CD4-positive, alpha-beta T cell (primary cell): ENCODE measurements at regions not wholly inside any gene's neighbourhood (a gene's known extent, or its start where the extent isn't known, plus 50 kb on each side); places are given as distances from the start of the nearest gene placed in this dataset.

ENCODE experiments used
- ATAC-seq: fragments of 200-7000 bp; cut with Tn5 transposase; one replicate; pipeline ENCODE4 v1.10.0; 2022; ENCODE audit warnings: mild to moderate bottlenecking; ENCODE audit not compliant: poor library complexity
- CTCF ChIA-PET: fragments of 350-600 bp; sonication (Branson Sonifier 250); formaldehyde crosslinking; loops from one replicate; lab custom pipeline; 2021; ENCODE audit warnings: antibody characterized with exemption, inconsistent platforms; lab: Charles Lee
- POLR2A ChIA-PET: fragments of 350-600 bp; sonication (Branson Sonifier 250); formaldehyde crosslinking; loops from one replicate; lab custom pipeline; 2021; ENCODE audit warnings: antibody characterized with exemption, inconsistent platforms; lab: Charles Lee
- DNase-seq, 14 experiments: peaks; one replicate each; pipeline ENCODE4 v3.0.0-alpha.2; 2013 to 2020; ENCODE audit warnings: mixed read lengths in 2 of 14
- H3K27ac ChIP-seq, 2 donors: one replicate each; pipeline versions ENCODE4 v1.5.1 to v1.7.0; 2013; ENCODE audit warnings: low read length in 2 of 2, low read depth in 1 of 2, mild to moderate bottlenecking in 1 of 2
- H3K27me3 ChIP-seq, 2 experiments: 1 replicate in 1 of 2; 2 replicates in 1 of 2; pipeline versions ENCODE4 v1.6.1 to v1.7.0; 2013; ENCODE audit warnings: low read length in 2 of 2, control low read depth in 1 of 2, mild to moderate bottlenecking in 1 of 2, moderate library complexity in 1 of 2; ENCODE audit not compliant: insufficient read depth in 2 of 2, control insufficient read depth in 1 of 2
- H3K36me3 ChIP-seq: one replicate; pipeline ENCODE4 v1.6.1; 2013; ENCODE audit warnings: low read length, control low read depth; ENCODE audit not compliant: insufficient read depth
- H3K4me1 ChIP-seq: one replicate; pipeline ENCODE4 v1.6.1; 2013; ENCODE audit warnings: low read length, control low read depth; ENCODE audit not compliant: insufficient read depth
- H3K4me3 ChIP-seq: one replicate; pipeline ENCODE4 v1.5.1; 2013; ENCODE audit warnings: mild to moderate bottlenecking, low read length, moderate library complexity
- H3K9me3 ChIP-seq, 2 experiments: 1 replicate in 1 of 2; 2 replicates in 1 of 2; pipeline versions ENCODE4 v1.6.1 to v1.7.0; 2013; ENCODE audit warnings: low read length in 2 of 2, mild to moderate bottlenecking in 2 of 2, control low read depth in 1 of 2, moderate library complexity in 1 of 2; ENCODE audit not compliant: control insufficient read depth in 1 of 2, insufficient read depth in 1 of 2
- H3K27ac Mint-ChIP-seq: one replicate; pipeline ENCODE4 v1.8.0; 2020; ENCODE audit warnings: mixed read lengths
- H3K27me3 Mint-ChIP-seq: one replicate; pipeline ENCODE4 v1.8.0; 2021; ENCODE audit warnings: mixed read lengths
- H3K36me3 Mint-ChIP-seq: one replicate; pipeline ENCODE4 v1.8.0; 2021; ENCODE audit warnings: low read depth, mixed read lengths
- H3K4me1 Mint-ChIP-seq: one replicate; pipeline ENCODE4 v1.8.0; 2021; ENCODE audit warnings: low read depth, mixed read lengths
- H3K4me3 Mint-ChIP-seq: one replicate; pipeline ENCODE4 v1.8.0; 2020; ENCODE audit warnings: mild to moderate bottlenecking, mixed read lengths
- H3K9me3 Mint-ChIP-seq: one replicate; pipeline ENCODE4 v1.8.0; 2020; ENCODE audit warnings: mixed read lengths
- intact Hi-C, 2 experiments: fragments of 100-400 bp; cut with DNase I in 1 of 2; cut with micrococcal nuclease in 1 of 2; formaldehyde crosslinking; loops; one replicate each; pipeline versions ENCODE4 v1.15.1 to v1.9.0; 2023 to 2025; cut with DNase I, micrococcal nuclease
- TF ChIP-seq, protein P1 (sequence below): fragments of 200-600 bp; IDR thresholded peaks from one replicate; pipeline ENCODE4 v1.8.0; 2022; ENCODE audit warnings: antibody characterized with exemption, mild to moderate bottlenecking

DNA sequence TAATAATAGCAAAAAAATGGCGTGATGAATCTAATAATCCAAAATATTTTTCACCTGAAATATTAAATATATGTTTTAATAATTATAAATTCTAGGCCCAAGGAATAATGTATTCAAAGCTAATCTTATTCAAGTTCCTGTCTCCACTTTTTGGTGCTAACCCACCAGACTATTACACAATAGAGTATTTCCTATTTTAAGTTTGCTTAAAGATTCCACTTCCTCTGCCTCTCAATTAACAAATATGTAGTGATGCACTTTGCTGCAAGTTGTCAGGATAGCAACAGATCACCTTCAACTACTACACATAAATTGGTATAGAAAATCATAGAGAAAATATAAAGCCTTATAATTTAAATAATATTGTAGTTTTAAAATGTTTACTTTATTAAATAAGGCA lies 467.5 kb downstream of the C3orf38 start:
- CTCF ChIA-PET: no interaction called here
- Mint-ChIP-seq H3K4me1 (no peaks in the 10 kb centered on the region), H3K4me3 (no peak overlapping the region), H3K9me3 (no peaks in the 10 kb centered on the region), H3K27ac (no peak overlapping the region), H3K27me3 (no peaks in the 10 kb centered on the region), H3K36me3 (no peaks in the 10 kb centered on the region)
- H3K4me1 ChIP-seq: no peaks in the 10 kb centered on the region
- no peaks in the 10 kb centered on the region for H3K27me3 ChIP-seq
- no peaks in the 10 kb centered on the region for H3K9me3 ChIP-seq
- H3K4me3 ChIP-seq: no peak overlapping the region
- no peak overlapping the region for H3K27ac ChIP-seq
- POLR2A ChIA-PET: no interaction called here
- DNase-seq: no peak
- intact Hi-C loops: no loop called here
- no peaks in the 10 kb centered on the region for H3K36me3 ChIP-seq
- ATAC-seq: no peak
- TF ChIP-seq, protein P1, sequence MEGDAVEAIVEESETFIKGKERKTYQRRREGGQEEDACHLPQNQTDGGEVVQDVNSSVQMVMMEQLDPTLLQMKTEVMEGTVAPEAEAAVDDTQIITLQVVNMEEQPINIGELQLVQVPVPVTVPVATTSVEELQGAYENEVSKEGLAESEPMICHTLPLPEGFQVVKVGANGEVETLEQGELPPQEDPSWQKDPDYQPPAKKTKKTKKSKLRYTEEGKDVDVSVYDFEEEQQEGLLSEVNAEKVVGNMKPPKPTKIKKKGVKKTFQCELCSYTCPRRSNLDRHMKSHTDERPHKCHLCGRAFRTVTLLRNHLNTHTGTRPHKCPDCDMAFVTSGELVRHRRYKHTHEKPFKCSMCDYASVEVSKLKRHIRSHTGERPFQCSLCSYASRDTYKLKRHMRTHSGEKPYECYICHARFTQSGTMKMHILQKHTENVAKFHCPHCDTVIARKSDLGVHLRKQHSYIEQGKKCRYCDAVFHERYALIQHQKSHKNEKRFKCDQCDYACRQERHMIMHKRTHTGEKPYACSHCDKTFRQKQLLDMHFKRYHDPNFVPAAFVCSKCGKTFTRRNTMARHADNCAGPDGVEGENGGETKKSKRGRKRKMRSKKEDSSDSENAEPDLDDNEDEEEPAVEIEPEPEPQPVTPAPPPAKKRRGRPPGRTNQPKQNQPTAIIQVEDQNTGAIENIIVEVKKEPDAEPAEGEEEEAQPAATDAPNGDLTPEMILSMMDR: no peak

DNA sequence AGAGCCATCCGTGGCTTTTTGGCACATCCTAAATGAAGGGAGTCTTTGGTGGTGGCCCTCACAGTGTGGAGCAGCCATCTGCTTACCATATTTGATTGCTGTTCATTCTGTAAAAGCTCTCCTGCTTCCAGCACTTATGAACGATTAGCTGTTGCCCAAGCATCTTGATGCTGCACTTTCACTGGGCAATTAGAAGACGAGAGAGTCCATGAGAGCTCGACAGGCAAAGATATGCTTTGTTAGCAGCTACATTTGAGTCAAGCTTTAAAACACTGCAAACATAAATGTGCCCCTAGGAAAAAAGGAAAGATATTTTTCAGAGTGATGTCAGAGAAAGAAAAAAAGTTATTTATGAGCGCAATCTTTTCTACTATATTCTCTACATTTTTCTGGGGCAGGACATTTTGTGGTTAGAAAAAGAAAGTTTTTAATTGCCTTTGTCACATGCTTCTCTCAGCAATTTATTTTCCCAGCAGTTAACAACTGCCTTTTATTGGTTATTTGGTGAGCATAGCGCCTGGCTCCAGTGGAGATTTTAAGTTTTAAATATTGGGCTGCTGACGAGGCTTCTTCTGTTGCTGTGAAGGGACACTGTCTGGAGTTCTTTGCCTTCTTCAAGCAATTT lies 468.4 kb downstream of the C3orf38 start:
- ATAC-seq: no peak
- no peak overlapping the region for H3K27ac Mint-ChIP-seq
- CTCF ChIA-PET: no interaction called here
- Histone ChIP-seq H3K27ac (no peak overlapping the region), H3K4me1 (no peaks in the 10 kb centered on the region), H3K27me3 (no peaks in the 10 kb centered on the region), H3K36me3 (no peaks in the 10 kb centered on the region), H3K4me3 (no peak overlapping the region), H3K9me3 (no peaks in the 10 kb centered on the region)
- no peak overlapping the region for H3K4me3 Mint-ChIP-seq
- DNase-seq: no peak
- TF ChIP-seq, protein P1: no peak
- no peaks in the 10 kb centered on the region for H3K27me3 Mint-ChIP-seq
- no peaks in the 10 kb centered on the region for H3K9me3 Mint-ChIP-seq
- intact Hi-C loops: no loop called here
- no peaks in the 10 kb centered on the region for H3K4me1 Mint-ChIP-seq
- H3K36me3 Mint-ChIP-seq: no peaks in the 10 kb centered on the region
- POLR2A ChIA-PET: no interaction called here

DNA sequence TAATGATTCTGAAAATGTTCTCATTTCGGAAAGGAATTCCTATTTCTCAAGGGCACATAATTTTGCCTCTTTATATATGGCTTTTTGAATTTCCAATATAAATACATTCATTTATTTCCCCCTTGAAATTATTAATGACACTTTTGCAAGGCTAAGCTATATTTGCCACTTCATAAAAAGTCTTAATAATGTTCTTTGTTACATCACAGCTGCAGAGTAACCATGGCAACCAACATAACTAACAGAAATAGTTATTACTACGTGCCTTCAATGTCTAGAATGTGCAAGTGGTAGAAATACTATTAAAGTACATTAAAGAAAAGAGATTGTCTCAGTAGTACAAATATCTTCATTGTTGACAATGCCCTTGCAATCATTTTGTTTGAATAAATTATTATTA lies 471.8 kb downstream of the C3orf38 start:
- H3K36me3 ChIP-seq: no peaks in the 10 kb centered on the region
- no peak overlapping the region for H3K27ac ChIP-seq
- Mint-ChIP-seq H3K27ac (no peak overlapping the region), H3K36me3 (no peaks in the 10 kb centered on the region), H3K27me3 (no peaks in the 10 kb centered on the region), H3K4me1 (no peaks in the 10 kb centered on the region), H3K9me3 (peaks cover 4% of the 10 kb centered on the region), H3K4me3 (no peak overlapping the region)
- H3K4me1 ChIP-seq: no peaks in the 10 kb centered on the region
- CTCF ChIA-PET: no interaction called here
- no peak for DNase-seq
- ATAC-seq: no peak
- H3K4me3 ChIP-seq: no peak overlapping the region
- no peaks in the 10 kb centered on the region for H3K9me3 ChIP-seq
- intact Hi-C loops: no loop called here
- TF ChIP-seq, protein P1: no peak
- H3K27me3 ChIP-seq: no peaks in the 10 kb centered on the region
- POLR2A ChIA-PET: no interaction called here
